Type B pancreatic cell (in vitro differentiated cells): ENCODE measurements at regions not wholly inside any gene's neighbourhood (a gene's known extent, or its start where the extent isn't known, plus 50 kb on each side); places are given as distances from the start of the nearest gene placed in this dataset.

Experiments
- DNase-seq: peaks from one replicate; pipeline ENCODE4 v3.0.0; 2021; ENCODE audit warnings: mixed read lengths; ENCODE audit not compliant: unreplicated experiment; ENCODE audit errors: extremely low spot score
- H3K27ac Mint-ChIP-seq: 2 replicates; pipeline ENCODE4 v1.8.0; 2021; ENCODE audit warnings: mild to moderate bottlenecking, mixed read lengths
- H3K27me3 Mint-ChIP-seq: 2 replicates; pipeline ENCODE4 v1.8.0; 2021; ENCODE audit warnings: mixed read lengths
- H3K36me3 Mint-ChIP-seq: 2 replicates; pipeline ENCODE4 v1.8.0; 2021; ENCODE audit warnings: mixed read lengths
- H3K4me1 Mint-ChIP-seq: one replicate; pipeline ENCODE4 v1.8.0; 2021; ENCODE audit warnings: mixed read lengths; ENCODE audit not compliant: unreplicated experiment
- H3K4me3 Mint-ChIP-seq: 2 replicates; pipeline ENCODE4 v1.8.0; 2021; ENCODE audit warnings: mild to moderate bottlenecking, mixed read lengths
- H3K9me3 Mint-ChIP-seq: 2 replicates; pipeline ENCODE4 v1.8.0; 2021; ENCODE audit warnings: mixed read lengths
- TF ChIP-seq, protein P1 (sequence below): fragments of 200-600 bp; sonication (generic); conservative IDR thresholded peaks from 2 replicates; pipeline ENCODE4 v1.5.0; 2021; ENCODE audit warnings: antibody characterized with exemption, mild to moderate bottlenecking

DNA sequence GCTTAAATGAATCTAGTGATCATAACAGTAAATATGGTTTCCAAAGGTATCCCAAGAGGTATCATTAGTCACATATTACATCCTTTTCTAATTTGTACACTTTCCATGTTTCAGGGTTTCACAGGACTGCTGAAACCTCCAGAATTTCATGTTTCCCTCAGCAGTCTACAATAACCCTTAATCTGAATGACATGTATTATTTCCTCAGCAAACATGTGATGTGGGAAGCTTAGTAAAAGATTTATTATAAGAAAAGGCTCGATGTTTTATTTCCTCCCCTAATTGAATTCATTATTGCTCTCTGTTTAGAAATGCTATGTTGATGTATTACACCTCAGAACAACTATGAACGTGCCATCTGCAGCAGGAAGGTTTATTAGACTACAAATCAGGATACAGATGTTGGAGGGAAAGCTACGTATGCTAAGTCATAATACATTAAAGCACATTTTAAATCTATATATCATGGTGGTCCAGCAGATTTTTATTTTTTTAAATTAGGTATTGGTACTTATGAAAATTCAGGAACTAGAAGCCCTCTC, 52.5 kb upstream of the SKAP2 start:
- no peak for DNase-seq
- TF ChIP-seq, protein P1, sequence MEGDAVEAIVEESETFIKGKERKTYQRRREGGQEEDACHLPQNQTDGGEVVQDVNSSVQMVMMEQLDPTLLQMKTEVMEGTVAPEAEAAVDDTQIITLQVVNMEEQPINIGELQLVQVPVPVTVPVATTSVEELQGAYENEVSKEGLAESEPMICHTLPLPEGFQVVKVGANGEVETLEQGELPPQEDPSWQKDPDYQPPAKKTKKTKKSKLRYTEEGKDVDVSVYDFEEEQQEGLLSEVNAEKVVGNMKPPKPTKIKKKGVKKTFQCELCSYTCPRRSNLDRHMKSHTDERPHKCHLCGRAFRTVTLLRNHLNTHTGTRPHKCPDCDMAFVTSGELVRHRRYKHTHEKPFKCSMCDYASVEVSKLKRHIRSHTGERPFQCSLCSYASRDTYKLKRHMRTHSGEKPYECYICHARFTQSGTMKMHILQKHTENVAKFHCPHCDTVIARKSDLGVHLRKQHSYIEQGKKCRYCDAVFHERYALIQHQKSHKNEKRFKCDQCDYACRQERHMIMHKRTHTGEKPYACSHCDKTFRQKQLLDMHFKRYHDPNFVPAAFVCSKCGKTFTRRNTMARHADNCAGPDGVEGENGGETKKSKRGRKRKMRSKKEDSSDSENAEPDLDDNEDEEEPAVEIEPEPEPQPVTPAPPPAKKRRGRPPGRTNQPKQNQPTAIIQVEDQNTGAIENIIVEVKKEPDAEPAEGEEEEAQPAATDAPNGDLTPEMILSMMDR: no peak
- Mint-ChIP-seq H3K9me3 (no peaks in the 10 kb centered on the region), H3K36me3 (no peaks in the 10 kb centered on the region), H3K27me3 (no peaks in the 10 kb centered on the region), H3K4me3 (no peak overlapping the region), H3K4me1 (peaks cover 3% of the 10 kb centered on the region), H3K27ac (no peak overlapping the region)

DNA sequence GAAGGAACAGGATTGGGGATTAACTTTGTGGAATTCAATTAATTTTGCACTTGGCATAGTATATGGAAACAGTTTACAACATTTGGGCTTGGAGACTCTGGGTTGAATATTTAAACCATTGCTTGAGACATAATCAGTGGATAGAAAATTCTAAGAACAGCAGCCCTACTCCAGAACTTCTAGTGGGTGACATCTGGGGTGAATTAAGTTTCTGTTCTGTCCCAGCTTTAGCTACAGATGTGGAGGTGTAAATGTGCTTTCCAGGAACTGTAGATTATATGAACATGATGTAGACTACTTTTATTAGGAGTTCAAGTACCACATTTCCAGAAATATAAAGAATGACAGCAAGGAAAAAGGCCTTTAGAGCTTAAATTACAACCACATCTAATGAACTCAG, 51.9 kb upstream of the SKAP2 start:
- Mint-ChIP-seq H3K36me3 (no peaks in the 10 kb centered on the region), H3K27ac (no peak overlapping the region), H3K27me3 (no peaks in the 10 kb centered on the region), H3K4me3 (no peak overlapping the region), H3K9me3 (no peaks in the 10 kb centered on the region), H3K4me1 (peaks cover 3% of the 10 kb centered on the region)
- TF ChIP-seq, protein P1: no peak
- no peak for DNase-seq
